RWPE2 (cell line): ENCODE measurements at regions not wholly inside any gene's neighbourhood (a gene's known extent, or its start where the extent isn't known, plus 50 kb on each side); places are given as distances from the start of the nearest gene placed in this dataset.

ENCODE experiments used
- ATAC-seq: fragments of 200-7000 bp; cut with Tn5 transposase; 3 replicates; pipeline ENCODE4 v1.9.1; 2021; ENCODE audit warnings: low read depth
- DNase-seq: peaks from one replicate; pipeline ENCODE4 v3.0.0-alpha.2; 2020; ENCODE audit warnings: low spot score
- H3K27ac ChIP-seq: fragments of 450-650 bp; 2 replicates; pipeline ENCODE4 v1.5.1; 2017; ENCODE audit warnings: mild to moderate bottlenecking; ENCODE audit not compliant: poor library complexity, severe bottlenecking
- H3K27me3 ChIP-seq: fragments of 250-450 bp; sonication (Bioruptor Pico); 2 replicates; pipeline ENCODE4 v1.5.1; 2021; ENCODE audit warnings: mild to moderate bottlenecking, moderate library complexity; ENCODE audit not compliant: insufficient read depth, poor library complexity, severe bottlenecking
- H3K36me3 ChIP-seq: fragments of 250-450 bp; sonication (Bioruptor Pico); 2 replicates; pipeline ENCODE4 v1.5.1; 2020; ENCODE audit warnings: low read depth, mild to moderate bottlenecking, moderate library complexity
- H3K4me1 ChIP-seq: fragments of 250-450 bp; sonication (Bioruptor Pico); 2 replicates; pipeline ENCODE4 v1.5.1; 2021; ENCODE audit warnings: mild to moderate bottlenecking, moderate library complexity; ENCODE audit not compliant: insufficient read depth, poor library complexity, severe bottlenecking
- H3K4me3 ChIP-seq: fragments of 250-450 bp; sonication (Bioruptor Pico); 2 replicates; pipeline ENCODE4 v1.5.1; 2021; ENCODE audit warnings: mild to moderate bottlenecking, moderate library complexity; ENCODE audit not compliant: severe bottlenecking
- H3K9me3 ChIP-seq: fragments of 250-450 bp; sonication (Bioruptor Pico); 2 replicates; pipeline ENCODE4 v1.5.1; 2021; ENCODE audit warnings: mild to moderate bottlenecking, moderate library complexity; ENCODE audit not compliant: severe bottlenecking
- TF ChIP-seq, protein P1 (sequence below): fragments of 450-650 bp; IDR thresholded peaks from one replicate; pipeline ENCODE4 v1.5.1; 2017; ENCODE audit warnings: mild to moderate bottlenecking, moderate library complexity; ENCODE audit not compliant: poor library complexity, severe bottlenecking

DNA sequence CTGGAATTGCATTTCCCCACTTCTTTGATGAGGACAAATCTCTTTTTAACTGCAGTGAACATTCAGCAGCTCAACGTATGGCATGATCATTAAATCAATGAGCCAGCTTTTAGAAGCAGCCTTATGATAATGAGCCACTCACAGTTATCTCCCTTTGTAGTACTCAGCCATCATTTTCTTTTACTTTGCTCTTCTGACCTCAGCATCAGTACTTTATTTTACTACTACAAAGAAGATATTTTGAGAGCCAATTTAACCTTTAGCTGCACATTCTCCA, 250.0 kb upstream of the CLEC14A start:
- no peak for ATAC-seq
- Histone ChIP-seq H3K9me3 (no peaks in the 10 kb centered on the region), H3K4me1 (no peaks in the 10 kb centered on the region), H3K4me3 (no peak overlapping the region), H3K27me3 (no peaks in the 10 kb centered on the region), H3K36me3 (no peaks in the 10 kb centered on the region), H3K27ac (no peak overlapping the region)
- DNase-seq: no peak
- TF ChIP-seq, protein P1, sequence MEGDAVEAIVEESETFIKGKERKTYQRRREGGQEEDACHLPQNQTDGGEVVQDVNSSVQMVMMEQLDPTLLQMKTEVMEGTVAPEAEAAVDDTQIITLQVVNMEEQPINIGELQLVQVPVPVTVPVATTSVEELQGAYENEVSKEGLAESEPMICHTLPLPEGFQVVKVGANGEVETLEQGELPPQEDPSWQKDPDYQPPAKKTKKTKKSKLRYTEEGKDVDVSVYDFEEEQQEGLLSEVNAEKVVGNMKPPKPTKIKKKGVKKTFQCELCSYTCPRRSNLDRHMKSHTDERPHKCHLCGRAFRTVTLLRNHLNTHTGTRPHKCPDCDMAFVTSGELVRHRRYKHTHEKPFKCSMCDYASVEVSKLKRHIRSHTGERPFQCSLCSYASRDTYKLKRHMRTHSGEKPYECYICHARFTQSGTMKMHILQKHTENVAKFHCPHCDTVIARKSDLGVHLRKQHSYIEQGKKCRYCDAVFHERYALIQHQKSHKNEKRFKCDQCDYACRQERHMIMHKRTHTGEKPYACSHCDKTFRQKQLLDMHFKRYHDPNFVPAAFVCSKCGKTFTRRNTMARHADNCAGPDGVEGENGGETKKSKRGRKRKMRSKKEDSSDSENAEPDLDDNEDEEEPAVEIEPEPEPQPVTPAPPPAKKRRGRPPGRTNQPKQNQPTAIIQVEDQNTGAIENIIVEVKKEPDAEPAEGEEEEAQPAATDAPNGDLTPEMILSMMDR: no peak

DNA sequence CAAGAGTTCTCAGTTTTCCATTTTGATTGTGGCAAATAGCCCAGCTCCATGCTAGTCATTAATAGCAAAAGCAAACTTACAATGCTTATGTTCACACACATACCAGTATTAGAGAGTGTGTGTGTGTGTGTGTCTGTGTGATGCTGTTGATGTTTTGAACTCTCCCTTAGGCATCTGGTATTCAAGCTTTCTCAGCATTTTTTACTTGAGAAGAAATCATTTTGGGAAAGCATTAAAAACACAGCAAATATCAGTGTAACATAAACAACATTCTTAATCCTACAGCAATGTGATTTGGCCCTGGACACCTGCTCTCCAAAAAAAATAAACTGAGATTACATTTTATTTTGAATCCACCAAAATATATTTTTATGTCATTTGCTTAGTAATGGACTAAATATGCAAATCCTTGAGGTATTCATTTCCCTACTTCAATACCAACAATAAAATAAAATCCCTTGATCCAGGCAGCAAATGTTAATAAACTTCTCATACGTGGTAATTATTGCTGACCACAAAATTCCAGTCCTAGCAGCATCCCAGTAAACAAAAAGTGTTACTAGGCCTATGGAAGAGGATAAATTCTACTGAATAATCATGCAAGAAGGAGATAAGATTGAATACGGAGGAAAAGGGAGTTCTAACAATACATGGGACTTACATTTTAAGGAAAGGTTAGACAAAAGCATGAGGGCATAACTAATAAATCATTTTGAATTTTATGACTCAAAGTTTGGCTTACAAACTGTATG, 249.5 kb upstream of the CLEC14A start:
- Histone ChIP-seq H3K27me3 (no peaks in the 10 kb centered on the region), H3K27ac (no peak overlapping the region), H3K4me3 (no peak overlapping the region), H3K36me3 (no peaks in the 10 kb centered on the region), H3K9me3 (no peaks in the 10 kb centered on the region), H3K4me1 (no peaks in the 10 kb centered on the region)
- DNase-seq (no peak), ATAC-seq (no peak)
- TF ChIP-seq, protein P1: no peak

- TF ChIP-seq, protein P1: no peak
- H3K4me1 ChIP-seq: no peaks in the 10 kb centered on the region
- no peaks in the 10 kb centered on the region for H3K27me3 ChIP-seq
- no peak overlapping the region for H3K4me3 ChIP-seq
- DNase-seq (no peak), ATAC-seq (no peak)
- H3K27ac ChIP-seq: no peak overlapping the region
- H3K9me3 ChIP-seq: no peaks in the 10 kb centered on the region
- H3K36me3 ChIP-seq: no peaks in the 10 kb centered on the region
Measured at GRCh38 chr14:38504175-38504574, 248.3 kb upstream of the CLEC14A start.

GRCh38 chr14:38502239-38502638, 246.3 kb upstream of the CLEC14A start:
- H3K4me3 ChIP-seq: no peak overlapping the region
- H3K27ac ChIP-seq: no peak overlapping the region
- DNase-seq: no peak
- H3K27me3 ChIP-seq: no peaks in the 10 kb centered on the region
- H3K9me3 ChIP-seq: no peaks in the 10 kb centered on the region
- TF ChIP-seq, protein P1: no peak
- ATAC-seq: no peak
- no peaks in the 10 kb centered on the region for H3K36me3 ChIP-seq
- no peaks in the 10 kb centered on the region for H3K4me1 ChIP-seq

GRCh38 chr14:38500125-38500524, 244.2 kb upstream of the CLEC14A start:
- no peaks in the 10 kb centered on the region for H3K27me3 ChIP-seq
- no peak overlapping the region for H3K27ac ChIP-seq
- H3K4me3 ChIP-seq: no peak overlapping the region
- H3K36me3 ChIP-seq: no peaks in the 10 kb centered on the region
- no peaks in the 10 kb centered on the region for H3K9me3 ChIP-seq
- TF ChIP-seq, protein P1: no peak
- no peaks in the 10 kb centered on the region for H3K4me1 ChIP-seq
- DNase-seq: no peak
- no peak for ATAC-seq
